Suppressor macrophage treated with lipopolysaccharide for 4 hours (primary cell): ENCODE measurements at regions not wholly inside any gene's neighbourhood (a gene's known extent, or its start where the extent isn't known, plus 50 kb on each side); places are given as distances from the start of the nearest gene placed in this dataset.

Experiments
- DNase-seq: peaks from one replicate; pipeline ENCODE4 v3.0.0-alpha.2; 2020

DNA sequence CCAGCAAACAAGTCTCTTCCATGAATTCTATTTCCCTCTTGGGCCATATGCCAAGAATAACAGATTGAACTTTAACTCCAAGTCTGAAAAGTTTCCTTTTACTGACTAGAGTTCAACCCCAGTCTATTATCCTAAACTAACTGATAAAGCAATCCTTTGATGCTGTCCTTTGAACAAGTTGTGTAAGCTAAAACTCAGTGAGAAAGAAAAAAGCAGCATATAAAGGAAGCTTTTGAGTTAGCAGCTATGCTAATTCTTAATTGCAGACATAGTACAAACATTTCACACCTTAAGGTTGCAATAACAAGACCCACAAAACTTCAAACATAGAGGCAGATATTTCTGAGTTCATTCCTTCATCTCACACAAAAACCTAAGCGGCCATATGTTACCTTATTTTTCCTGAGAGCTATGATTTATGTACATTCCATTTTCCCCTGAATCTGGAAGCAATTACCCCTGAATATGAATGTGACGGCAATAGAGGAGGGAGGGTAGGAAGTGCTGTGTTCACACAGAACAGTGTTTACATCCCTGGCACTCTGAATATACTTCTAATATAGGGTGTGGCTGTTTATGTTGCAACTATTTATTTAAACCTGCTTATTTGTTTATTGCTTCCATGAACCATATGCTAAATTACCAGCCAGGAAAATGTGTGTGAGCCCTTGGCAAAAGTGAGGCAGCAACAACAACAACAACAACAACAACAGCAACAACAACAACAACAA, 180.6 kb downstream of the IRS1 start:
- no peak for DNase-seq

GRCh38 chr2:226618544-226618874, 181.1 kb downstream of the IRS1 start:
- no peak for DNase-seq

- no peak for DNase-seq
These were observed 183.7 kb downstream of the IRS1 start for GRCh38 chr2:226615891-226616290.

- DNase-seq: no peak
These were observed 187.7 kb downstream of the IRS1 start for GRCh38 chr2:226611944-226612318.

DNA sequence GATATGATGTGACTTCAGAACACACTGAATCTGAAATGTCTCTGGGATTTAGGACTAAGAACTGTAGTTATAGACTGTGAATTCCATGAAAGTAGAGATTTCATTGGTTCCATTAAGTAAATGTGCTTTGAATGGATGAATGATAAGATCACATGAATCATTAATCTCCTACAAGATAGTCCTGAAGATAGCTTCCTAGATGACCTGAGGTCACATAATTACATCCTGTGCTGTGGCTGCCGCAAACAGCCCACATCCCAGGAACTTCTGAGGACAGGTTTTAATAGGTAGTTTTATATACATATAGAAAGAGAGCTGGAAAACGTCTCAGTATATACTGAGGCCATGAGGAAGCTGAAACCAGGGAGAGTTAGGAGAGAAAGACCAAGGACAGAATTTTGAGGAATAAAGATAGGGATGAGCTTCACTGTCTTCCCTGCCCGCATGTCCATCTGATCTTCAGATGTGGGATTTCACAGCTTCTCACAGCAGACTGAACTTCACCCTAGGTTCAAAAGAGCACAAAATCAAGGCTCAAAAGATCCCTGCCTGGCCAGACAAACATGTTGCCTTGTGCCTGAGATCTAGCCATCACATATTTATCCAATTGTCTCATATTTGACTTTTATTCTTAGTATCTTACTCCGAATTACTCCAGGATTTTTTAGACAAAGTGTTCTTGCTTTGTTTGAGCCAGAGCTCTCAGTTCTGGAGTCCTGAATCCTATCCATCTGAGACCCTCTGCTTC, 188.2 kb downstream of the IRS1 start:
- no peak for DNase-seq

DNA sequence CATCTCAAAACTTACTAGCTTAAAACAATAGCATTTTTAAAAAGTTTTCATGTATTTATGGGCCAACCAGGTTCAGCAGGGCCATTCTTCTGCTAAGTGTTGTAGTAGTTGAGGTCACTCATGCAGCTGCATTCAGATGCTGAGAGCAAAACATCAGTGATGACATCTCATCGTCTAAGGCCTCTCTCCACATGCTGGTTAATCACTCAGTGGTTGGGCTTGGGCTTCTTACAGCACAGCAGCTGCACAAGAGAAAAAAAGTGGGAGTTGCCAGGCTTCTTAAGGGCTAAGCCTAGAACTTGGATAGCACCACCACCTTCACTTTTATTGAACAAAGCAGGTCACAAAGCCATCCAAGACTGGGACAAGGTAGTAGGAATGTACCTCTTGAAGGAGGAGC, 190.3 kb downstream of the IRS1 start:
- DNase-seq: no peak

- DNase-seq: no peak
These were observed 191.2 kb downstream of the IRS1 start for GRCh38 chr2:226608451-226608850.

DNA sequence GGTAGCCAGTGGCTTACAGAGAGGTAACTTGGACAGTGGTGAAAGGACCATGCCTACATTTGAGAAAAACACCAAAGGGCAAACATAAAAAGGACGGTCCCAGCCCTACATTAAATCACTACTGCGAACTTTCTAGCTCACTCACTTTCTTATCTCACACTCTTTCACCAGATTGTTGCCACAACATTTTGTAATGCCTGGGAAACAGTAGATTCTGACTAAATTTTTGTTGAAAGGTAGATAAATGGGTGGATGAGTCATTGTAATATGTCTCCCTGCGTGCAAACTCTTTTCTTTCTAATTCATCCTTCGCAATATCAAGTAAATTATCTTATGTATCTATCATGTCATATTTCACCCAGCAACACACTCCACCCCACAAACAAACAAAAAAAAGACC, 192.2 kb downstream of the IRS1 start:
- no peak for DNase-seq

DNA sequence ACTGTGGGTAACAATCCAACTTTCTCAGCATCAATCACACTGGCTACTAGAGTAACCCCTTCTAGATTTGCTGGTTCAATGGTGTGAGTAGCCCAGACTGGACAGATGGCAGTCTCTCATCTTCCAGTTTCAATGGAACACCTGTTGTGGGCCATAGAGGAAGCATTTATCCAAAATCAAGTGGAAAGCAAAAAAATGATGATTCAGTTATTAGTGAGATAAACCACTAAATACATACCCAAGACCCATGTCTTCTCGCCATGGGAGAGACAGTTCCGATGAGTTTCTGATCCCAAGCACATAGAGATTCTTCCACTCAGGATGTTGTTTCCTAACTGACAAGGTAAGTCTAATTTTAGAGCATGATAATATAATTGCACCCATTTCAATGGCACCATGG, 194.0 kb downstream of the IRS1 start:
- no peak for DNase-seq

DNA sequence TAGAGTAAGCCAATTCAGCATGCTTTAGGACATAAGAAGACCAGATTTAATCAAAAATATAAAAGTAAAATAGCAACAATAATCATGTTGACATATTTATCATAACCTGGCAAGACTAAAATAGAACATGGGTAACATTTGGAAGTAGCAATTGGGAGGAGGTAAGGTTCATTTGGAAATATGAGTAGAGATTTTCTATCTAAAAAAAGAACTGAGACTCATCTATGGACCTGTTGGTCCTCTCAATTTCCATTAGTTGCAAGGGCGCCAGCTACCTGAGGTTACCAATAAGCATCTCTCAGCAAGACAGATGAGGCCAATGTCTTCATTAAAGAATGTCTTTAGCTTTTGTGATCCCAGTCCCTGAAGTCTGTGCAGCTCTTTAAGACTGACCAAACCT, 196.0 kb downstream of the IRS1 start:
- no peak for DNase-seq

- DNase-seq: no peak
These were observed 197.5 kb downstream of the IRS1 start for GRCh38 chr2:226601881-226602662.

DNA sequence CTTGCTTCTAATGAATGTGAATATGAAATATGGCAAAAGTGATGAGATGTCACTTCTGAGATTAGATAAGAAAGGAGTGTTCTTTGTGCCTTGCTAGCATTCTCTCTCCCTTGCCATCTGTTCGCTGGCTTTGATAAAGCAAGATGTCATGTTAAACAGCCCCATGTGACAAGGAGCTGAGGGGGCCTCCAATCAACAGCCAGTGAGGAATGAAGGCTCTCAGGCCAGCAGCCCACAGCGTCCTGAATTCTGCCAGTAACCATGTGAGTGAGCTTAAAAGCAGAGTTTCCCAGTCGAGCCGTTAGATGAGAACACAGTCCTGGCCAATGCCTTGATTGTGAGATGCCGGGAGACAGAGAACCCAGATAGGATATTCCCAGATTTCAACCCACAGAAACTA, 198.8 kb downstream of the IRS1 start:
- DNase-seq: no peak

GRCh38 chr2:226600184-226600583, 199.4 kb downstream of the IRS1 start:
- DNase-seq: no peak

DNA sequence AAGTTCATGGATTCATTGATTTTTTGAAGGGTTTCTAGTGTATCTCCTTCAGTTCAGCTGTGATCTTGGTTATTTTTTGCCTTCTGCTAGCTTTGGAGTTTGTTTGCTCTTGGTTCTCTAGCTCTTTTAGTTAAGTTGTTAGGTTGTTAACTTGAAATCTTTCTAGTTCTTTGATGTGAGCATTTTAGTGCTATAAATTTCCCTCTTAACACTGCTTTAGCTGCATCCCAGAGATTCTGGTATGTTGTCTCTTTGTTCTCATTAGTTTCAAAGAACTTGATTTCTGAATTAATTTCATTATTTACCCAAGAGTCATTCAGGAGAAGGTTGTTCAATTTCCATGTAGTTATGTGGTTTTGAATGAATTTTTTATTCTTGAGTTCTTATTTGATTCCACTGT, 210.6 kb downstream of the IRS1 start:
- DNase-seq: no peak

GRCh38 chr2:226585130-226585561, 214.5 kb downstream of the IRS1 start:
- no peak for DNase-seq

GRCh38 chr2:226584518-226585055, 215.0 kb downstream of the IRS1 start:
- DNase-seq: no peak

DNA sequence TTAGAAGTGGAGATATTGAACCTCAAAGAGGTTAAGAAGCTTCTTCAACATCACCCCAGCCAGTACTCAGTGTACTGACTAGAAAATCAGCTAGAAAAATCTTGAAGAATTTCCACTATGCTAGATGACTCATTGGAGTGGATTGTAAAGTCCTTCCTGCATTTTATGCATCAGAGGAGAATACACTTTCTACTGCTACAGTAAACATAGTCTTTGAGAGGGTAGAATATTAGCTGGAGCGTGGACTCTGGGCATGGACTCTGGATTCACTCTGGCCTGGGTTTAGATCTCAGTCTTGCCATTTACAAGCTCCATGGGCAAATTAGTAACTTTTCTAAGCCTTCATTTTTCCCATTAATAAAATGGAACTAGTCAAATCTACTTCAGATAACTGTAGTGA, 215.9 kb downstream of the IRS1 start:
- no peak for DNase-seq

GRCh38 chr2:226581661-226582060, 218.0 kb downstream of the IRS1 start:
- DNase-seq: no peak

- no peak for DNase-seq
These were observed 218.6 kb downstream of the IRS1 start for GRCh38 chr2:226581004-226581403.

DNA sequence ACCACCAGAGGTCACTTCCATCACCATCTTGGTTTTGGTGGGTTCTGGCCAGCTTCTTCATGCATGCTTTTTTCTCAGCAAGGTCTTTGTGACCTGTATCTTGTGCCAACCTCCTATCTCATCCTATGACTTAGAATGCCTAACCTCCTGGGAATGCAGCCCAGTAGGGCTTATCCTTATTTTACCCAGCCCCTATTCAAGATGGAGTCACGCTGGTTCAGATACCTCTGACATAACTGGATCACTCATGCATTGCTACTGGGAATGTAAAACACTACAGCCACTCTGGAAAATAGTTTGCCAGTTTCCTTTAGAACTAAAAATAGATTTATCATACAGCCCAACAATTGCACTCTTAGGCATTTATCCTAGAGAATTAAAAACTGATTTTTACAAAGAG, 219.2 kb downstream of the IRS1 start:
- no peak for DNase-seq

- DNase-seq: no peak
These were observed 220.1 kb downstream of the IRS1 start for GRCh38 chr2:226579519-226579918.

DNA sequence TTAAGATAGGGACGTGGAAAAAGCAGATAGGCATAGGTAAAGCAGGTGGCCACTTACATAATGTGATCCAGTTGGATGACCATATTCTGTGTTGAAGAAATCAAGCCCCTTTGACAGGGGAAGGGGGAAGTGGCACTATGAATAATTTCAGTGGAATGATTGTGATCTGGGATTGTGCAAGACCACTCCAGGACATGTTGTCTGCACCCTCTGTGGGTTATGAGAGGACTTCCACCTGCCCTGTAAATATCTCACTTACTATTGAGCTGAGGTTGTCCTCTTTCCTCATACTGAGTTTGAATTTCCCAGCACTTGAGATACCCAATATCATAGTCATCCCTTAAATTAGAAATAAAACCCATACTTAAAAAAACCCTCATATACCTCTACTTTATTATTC, 220.7 kb downstream of the IRS1 start:
- DNase-seq: no peak

DNA sequence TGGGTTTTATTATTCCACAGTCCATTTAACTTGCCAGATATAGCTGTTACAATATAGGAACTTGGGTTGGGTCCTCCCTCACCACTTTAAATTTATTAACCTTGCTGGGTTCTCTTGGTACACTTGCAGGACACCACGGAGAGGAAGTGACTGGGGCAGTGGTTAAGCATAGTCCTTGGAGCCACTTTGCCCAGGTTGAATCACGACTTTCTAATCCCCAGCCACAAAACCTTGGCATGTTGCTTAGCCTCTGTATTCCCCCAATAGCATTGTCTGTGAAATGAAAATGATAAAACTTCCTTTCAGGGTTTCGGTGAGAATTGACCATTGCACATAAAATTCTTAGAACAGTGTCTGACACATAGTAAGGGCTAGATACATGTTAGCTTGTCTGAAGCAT, 221.2 kb downstream of the IRS1 start:
- DNase-seq: no peak

DNA sequence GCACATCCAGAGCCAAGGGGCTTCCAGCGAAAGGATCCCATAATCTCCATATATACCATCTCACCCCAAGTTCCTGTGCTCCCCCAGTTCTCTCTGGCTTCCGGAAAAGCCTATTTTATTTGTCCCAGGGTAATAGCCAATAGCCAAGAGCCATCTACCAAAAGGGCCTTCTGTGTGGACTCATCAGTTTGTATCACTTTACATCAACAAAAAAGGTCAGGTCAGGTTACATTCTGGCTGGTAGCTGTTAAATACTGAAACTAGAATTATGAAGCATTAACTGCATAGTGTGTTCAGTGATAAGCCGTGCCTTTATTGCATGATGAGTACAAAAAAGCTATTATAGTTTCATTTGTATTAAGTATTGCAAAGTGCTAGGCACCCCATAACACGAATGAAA, 223.7 kb downstream of the IRS1 start:
- DNase-seq: no peak
